ENCODE measurements at regions not wholly inside any gene's neighbourhood (a gene's known extent, or its start where the extent isn't known, plus 50 kb on each side); places are given as distances from the start of the nearest gene placed in this dataset.
"Not testable (repeated sequence)": the region's sequence is repeated elsewhere in the genome, so short reads cannot be mapped to it uniquely, and the experiment has no call there.

DNA sequence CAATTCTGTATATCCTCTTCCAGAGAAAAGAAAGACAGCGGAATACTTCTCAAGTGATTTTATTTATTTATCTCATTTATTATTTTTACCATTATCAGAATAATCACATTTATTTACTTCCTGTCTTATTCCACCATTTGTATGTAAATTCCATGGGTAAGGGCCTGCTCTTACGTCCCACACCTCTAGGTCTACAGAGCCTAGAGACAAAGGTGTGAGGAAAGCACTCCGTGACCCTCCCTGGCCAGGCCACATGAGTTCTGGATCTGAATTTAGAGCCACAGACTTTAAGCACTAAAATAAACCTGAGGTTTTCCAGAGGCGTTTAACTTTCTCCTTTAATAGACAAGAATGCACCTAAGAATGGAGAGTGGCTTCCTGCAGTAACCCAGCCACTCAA lies 85.3 kb upstream of the CTSV start:
- DNase-seq (ENCODE audit: low read depth): no peak
- no peak overlapping the region for H3K4me3 ChIP-seq (ENCODE audit: low read depth, low read length)

DNA sequence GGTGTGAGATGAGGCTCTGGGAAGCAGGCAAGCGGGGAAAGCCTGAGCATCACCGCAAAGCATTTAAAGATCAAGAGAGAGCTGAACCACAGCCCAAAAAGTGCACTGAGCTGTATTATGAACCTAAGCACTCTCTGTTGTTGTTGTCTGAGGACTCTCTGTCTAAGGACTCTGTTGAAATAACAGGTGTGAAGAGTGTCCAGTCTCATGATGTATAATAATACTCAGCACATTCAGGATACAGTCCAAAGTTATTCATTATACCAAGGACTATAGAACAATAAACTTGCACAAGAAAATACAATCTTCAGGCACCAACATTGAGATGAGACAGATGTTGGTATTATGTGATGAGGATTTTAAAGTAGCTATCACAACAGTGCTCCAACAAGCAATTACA lies 71.8 kb upstream of the CTSV start:
- H3K4me3 ChIP-seq (ENCODE audit: low read depth, low read length): no peak overlapping the region
- DNase-seq (ENCODE audit: low read depth): no peak

DNA sequence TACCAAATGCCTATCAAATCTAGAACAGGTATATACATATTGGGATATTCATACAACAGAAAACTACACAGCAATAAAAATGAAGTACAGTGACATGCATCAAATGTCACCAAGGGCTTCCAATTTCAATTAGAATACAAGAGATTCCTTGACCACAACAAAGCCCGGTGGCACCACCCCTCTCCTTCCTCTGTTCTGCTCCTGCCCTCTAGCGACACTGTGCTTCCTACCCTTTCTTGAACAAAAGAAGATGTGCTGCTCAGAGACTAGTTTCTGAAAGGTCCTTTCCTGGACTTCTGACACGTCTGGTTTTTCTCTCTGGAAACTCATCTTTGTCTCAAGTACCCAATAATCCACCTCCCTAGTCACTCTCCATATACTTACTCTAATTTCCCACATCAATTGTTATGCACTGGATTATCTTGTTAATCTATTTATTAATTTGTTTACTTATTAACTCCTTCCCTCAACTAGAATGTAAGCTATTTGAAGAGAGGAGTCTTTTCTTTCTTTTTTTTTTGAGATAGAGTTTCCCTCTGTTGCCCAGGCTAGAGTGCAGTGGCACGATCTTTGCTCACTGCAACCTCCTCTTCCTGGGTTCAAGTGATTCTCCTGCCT lies 70.4 kb upstream of the CTSV start:
- no peak overlapping the region for H3K4me3 ChIP-seq (ENCODE audit: low read depth, low read length)
- DNase-seq (ENCODE audit: low read depth): no peak

DNA sequence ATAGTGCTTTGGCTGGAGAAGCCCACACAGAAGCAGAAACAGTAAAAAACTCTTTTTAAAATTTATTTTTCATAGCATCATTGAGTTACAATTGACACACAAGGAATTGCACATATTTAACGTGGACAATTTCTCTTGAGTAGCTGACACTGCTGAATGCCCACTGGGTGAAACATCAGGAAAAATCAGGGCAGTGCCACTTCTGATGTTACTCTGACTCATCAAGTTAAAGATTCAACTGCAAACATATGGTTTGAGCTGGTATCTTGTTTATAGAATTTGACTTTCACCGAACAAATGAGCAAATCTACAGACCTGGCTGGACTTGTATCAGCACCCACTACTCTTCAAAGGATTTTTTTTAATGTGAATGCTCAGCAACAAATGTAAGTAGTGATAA lies 66.3 kb upstream of the CTSV start:
- H3K4me3 ChIP-seq (ENCODE audit: low read depth, low read length); DNase-seq (ENCODE audit: low read depth): not testable (repeated sequence)

DNA sequence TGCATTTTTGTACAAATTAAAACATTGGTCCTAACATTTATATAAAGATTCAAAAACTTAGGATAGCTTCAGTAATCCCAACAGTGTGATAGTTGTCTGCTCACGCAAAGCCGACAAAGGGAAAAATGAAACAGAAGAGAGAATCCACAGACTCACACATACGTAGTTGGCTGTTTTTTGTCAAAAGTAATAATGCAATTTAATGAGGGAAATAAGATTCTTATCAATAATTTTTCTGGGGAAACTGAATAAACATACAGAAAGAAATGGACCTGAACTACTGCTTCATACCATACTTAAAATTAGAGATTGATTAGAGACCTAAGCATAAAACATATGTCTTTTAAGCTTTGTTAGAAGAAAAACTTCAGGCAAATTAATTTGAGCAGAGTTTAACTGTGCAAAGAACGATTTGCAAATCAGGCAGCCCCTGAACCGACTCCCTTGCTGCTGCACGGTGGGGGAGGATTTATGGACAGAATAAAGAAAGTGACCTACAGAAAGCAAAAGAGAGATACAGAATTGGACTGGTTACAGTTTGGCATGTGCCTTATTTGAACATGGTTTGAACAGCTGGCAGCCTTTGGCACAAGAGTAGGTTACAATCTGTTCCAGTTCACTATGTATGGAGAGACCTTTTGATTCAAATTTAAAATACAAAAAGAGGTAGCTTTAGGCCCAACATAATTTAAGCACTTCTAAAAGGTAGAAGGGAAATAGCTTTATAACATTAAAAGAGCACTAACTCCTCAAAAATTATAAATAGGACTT lies 64.9 kb upstream of the CTSV start:
- DNase-seq (ENCODE audit: low read depth); H3K4me3 ChIP-seq (ENCODE audit: low read depth, low read length): not testable (repeated sequence)

DNA sequence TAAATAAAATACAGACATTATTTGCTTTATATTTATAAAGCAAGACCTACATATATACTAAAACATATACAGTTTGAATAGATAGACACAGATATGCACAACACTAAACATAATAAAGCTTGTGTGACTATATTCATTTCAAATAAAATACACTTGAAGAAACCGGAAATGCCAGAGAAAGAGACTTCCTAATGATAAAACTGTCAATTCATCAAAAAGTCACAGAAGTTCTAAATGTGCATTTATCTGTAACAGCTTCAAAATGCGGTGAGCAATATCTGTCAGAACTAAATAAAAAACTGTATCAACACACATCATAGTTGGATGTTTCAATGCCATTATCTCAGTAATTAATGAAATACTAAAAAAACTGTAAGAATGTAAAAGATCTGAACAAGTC lies 60.6 kb upstream of the CTSV start:
- not testable (repeated sequence) for H3K4me3 ChIP-seq (ENCODE audit: low read depth, low read length)

DNA sequence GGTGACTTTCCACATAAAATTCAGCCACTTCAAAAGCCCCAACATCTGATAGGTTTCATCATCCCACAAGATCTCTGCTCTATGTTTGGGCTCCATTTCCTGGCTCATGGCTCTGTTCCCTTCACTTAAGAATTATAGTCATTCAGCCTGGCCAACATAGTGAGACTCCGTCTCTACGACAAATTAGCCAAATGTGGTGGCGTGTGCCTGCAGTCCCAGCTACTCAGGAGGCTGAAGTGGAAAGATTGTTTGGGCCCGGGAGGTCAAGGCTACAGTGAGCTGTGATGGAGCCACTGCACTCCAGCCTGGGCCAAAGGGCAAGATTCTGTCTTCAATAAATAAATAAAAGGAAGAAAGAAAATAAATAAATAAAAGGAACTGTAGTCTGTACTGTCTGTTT lies 57.9 kb upstream of the CTSV start:
- DNase-seq (ENCODE audit: low read depth): no peak
- no peak overlapping the region for H3K4me3 ChIP-seq (ENCODE audit: low read depth, low read length)

More for the DNA sequence above, 60.6 kb upstream of the CTSV start:
- DNase-seq (ENCODE audit: low read depth): not testable (repeated sequence)

DNA sequence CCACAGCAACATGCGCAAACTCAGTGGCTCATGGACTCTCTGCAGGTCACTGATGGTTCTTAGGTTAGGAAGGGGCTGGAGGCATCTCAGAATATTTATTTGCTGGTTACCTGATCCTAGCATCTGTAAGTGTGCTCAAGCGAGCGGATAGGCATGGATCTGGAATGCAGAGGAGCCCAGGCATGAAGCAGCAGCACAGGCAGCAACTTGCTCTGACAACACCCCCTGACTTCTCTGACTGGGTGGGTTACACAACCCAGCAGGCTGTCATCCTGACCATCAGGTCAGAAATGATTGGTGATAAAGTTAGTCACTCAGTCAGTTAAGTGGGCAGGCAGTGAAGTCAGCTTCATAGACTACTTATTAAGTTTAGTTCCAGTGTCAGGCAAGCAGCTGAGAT lies 50.4 kb upstream of the CTSV start:
- H3K4me3 ChIP-seq (ENCODE audit: low read depth, low read length); DNase-seq (ENCODE audit: low read depth): not testable (repeated sequence)

Measured in skeletal muscle cell (primary cell).